GM21423 (cell line): ENCODE measurements at regions not wholly inside any gene's neighbourhood (a gene's known extent, or its start where the extent isn't known, plus 50 kb on each side); places are given as distances from the start of the nearest gene placed in this dataset.

Experiments
- ATAC-seq: cut with Tn5 transposase; IDR thresholded peaks from one replicate; pipeline ENCODE4 v1.9.1; 2021; ENCODE audit warnings: mild to moderate bottlenecking, moderate library complexity; ENCODE audit not compliant: unreplicated experiment

DNA sequence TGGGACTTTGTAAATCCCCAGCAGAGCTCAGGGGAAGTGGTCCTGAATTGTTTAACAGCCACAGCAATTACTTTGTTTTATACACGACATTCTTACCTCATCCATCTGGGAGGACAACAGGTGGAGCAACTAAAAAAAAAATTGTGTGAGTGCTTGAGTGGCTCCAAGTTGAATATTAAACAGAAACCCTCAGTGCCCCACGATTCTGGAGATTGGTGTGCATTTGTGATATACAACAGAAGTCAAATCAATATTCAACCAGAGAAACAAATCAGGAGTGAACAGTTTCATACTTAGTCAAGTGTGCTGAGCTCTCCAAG, 204.8 kb downstream of the HAPSTR1 start:
- no peak for ATAC-seq

DNA sequence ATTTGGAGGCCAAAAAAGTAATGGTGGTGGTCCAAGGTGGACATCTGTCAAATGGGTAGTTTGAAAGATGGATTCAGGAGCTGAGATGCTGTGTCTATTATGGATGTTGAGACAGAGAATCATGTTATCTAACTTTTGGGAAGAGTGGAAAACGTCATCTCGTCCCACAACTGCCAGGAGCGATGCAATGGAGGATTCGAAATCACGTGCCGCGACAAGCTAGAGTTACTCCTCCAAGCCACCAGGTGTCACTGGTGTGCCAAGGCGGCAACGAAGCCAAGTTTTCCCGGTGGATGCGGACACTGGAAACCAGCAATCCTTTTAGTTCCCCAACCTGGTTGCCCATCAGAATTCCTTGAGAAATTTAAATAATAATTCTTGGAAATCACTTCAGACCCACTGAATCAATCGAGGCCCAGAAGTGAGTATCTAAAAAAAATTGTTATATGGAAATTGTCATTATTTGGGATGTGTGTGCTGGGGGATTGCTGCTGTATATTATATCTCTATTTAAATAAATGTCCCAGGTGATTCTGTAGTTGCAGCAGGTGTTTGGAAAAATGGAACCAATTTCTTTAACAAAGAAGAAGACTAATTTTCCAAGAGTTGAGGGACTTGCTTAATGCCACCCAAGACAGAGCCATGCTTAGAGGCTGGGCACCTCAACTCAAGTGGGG, 206.1 kb downstream of the HAPSTR1 start:
- no peak for ATAC-seq

DNA sequence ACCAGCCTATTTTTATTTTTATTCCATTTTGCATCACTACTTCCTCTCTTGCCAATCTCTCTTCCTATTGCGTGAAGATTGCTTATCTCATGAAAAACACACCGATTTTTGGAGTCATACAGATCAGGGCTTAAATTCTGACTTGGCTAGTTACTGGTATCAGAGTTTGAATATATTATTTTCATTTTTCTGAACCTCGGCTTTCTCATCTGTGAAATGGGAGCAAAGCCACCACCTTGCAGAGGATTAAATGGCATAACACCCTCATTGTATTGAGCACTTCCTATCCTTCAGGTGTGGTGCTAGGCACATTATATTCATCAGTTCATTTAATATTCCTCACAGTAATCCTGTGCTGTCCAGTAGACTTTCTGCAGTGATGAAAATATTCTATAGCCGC, 208.8 kb downstream of the HAPSTR1 start:
- no peak for ATAC-seq

DNA sequence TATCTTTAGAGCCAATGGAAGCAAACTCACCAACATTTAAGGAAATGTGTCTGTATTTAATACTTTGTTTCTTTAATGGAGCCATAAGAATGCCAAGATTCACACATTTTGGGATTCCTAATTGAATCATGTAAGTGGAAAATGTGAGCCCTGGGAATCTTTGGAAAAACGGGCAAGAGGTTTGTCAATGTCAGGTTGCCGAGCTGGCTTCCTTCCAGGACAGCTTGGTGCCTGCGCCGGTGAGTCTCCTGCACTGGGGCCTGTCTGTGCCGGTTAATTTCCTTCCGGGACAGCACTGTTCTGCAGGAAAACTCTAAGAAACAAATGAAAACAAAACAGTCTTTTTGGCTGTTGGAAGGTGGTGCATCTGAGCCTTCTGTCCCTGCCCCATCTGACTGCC, 210.6 kb downstream of the HAPSTR1 start:
- ATAC-seq: no peak

DNA sequence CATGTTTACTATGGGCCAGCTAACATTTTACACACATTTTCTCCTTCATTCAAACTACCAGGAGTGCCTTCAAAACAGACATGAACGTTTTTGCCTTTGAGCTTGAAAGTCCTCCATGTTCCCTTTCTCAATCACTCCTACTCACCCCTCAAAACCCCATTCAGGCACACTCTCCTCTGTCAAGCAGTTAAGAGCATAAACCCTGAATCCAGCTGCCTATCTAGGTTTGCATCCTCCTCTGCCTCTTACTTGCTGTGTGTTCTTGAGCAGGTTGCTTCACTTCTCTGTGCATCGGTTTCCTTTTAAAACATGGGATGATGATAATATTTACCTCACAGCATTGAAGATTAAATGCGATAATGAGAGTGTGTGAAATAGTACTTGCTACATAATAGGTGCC, 215.3 kb downstream of the HAPSTR1 start:
- ATAC-seq: no peak

DNA sequence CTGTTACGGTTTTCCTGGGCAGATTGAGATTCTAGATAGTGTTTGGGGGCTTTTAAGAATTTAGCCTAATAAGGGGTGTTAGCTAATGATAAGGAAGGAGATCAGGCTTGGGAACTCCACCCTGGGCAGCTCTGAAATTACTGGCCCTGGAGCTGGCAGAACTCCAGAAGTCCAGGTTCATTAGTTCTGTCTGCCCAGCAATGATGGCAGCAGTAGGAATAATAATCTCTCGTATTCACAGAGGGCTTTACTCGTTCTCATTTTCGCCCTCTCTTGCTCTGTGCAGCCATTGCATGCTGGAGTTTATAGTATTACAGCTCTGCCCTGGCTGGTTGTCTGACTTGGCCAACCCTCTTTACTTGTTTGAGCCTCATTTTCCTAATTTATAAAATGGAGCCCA, 216.0 kb downstream of the HAPSTR1 start:
- no peak for ATAC-seq

DNA sequence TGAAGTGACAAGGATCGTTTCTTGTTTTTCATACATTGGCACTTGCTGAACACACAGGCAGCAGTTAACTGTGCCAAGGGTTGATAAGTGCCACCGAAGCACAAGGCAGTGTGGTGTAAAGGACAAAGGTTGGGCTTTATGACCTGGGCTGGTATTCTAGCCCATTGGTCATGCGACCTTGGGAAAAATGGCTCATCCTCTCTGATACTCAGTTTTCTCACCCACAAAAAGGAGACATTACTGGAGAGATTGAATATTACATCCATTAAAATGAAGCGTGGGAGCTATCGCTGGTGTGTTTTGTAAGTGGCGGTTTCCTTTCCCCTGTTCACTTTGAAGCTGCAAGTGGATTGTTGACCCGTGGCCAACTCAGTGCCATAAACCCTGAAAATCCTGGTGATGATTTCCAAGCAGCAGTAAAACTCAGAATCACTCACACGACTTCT, 216.9 kb downstream of the HAPSTR1 start:
- no peak for ATAC-seq

DNA sequence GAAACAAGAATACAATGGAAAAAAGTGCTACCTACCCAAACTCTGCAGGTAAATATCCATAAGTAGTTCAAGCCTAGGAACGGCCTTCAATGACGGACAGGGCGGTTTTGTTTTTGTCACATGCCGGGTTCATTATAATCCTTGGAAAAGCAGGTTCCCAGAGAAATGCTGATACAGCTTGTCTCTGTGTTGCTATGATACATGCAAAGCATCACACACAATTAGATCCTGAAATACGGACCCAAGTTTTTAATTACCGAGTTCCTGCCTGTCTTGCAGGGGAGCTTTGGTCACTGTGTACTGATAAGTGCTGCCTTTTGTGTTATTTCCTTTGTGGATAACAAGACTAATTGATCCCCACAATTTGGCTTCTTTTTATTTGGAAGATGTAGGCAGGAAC, 217.4 kb downstream of the HAPSTR1 start:
- no peak for ATAC-seq

DNA sequence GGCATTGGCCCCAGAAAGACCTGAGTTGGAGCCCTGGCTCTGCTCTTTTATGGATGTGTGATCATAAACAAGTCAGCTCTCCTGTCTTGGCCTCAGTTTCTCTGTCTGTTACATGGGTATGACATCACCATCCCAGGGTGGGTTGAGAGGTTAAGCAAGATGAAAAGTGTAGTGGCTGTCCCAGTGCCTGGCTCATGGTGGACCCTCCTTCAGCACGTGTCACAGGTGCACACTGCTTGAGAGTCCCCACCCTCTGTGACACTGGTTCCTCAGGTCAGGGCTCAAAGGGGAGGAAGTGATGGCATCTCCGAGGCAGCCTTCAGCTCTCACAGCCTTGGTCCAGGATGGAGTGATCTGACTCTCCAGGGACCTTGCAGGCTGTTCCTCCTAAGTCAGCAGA, 218.4 kb downstream of the HAPSTR1 start:
- ATAC-seq: no peak

DNA sequence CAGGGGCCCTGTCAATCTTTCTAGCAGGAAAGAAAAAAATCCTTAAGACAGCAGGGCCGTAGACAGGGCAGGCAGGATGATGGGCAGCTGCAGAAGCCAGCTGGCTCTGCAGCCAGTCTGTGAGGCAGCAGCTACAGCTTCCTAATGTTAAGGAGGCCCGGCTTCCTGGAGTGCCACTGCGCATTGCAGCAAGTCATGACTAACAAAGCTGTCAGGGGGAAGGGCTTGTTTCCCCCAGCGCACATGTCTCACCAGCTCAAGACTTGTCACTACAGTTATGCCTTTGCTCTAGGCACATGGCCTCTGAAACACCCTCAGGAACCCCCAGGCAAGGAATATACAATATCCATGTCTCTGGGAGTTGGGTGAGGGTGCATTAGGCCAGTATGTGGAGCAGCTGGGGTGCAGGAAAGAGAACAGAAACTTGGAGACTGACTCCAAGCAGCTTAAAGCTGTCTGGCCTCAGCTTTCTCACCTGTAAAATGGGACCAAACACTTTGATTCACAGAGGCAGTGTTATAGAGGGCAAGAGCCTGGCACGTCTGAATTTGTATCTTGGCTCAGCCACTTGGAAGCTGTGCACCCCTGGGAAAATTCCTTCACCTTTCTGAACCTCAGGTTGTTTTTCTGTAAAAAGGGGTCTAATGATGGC, 220.0 kb downstream of the HAPSTR1 start:
- no peak for ATAC-seq

DNA sequence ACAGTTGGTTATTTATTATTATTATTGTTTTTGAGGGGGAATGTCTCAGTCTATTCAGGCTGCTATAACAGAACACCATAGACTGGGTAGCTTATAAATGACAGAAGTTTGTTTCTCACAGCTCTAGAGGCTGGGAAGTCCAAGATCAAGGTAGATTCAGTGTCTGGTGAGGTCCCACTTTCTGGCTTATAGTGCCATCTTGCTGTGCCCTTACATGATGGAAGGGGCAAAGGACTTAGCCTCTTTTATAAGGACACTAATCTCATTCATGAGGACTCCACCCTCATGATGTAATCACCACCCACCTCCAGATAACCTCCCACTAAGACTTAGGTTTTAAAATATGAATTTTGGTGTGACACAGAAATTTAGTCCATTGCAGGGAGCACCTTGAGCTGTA, 224.6 kb downstream of the HAPSTR1 start:
- no peak for ATAC-seq

DNA sequence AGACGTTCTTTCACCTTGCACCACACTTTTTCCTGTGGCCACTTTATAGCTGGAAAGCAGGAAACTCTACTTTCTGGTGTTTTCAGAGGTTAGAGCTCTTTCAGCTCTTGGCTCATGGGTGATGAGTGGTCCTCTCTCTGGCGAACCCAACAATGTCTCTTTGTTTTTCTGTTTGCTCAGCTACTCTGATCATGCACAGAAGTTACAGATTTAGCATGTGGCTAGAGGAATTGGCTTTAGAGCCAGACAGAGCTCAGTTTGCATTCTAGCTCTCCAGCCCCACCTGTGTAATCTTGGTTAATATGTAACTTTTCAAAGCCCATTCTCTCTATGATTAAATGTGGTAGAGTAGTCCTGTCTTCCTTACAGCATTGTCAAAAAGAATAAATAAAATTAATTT, 225.2 kb downstream of the HAPSTR1 start:
- ATAC-seq: no peak

DNA sequence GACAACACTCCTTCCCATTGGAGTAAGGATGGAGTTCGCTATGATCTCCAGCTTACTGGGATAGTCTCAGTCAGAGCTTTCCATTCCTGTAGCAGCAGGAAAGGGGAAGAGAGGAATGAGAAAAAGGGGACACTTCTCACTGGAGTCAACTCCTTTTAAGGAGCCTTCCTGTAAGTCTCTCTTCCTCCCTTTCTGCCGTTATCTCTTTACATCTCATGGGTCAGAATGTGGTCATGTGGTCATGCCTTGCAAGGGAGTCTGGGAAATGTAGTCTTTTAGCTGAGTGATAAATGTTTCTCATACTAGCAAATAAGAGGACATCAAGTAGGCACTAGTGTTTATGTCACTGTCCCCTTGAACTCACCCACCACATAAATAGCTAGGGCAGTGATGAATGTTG, 227.3 kb downstream of the HAPSTR1 start:
- ATAC-seq: no peak

DNA sequence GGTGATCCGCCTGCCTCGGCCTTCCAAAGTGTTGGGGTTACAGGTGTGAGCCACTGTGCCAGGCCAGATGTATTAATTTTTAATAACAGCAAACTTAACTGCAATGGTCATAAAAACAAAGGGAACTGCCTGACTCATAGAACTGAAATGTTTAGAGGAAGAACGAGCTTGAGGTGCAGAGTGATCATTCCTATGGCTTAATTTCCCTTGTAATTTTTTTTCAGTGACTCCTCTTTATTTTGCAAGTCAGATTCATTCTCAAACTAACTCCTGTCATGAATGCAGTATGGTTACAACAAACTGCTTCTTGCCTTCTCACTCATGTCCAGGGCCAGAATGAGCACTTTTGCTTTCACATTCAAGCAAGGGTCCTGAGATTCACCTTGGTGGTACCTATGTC, 231.3 kb downstream of the HAPSTR1 start:
- no peak for ATAC-seq

DNA sequence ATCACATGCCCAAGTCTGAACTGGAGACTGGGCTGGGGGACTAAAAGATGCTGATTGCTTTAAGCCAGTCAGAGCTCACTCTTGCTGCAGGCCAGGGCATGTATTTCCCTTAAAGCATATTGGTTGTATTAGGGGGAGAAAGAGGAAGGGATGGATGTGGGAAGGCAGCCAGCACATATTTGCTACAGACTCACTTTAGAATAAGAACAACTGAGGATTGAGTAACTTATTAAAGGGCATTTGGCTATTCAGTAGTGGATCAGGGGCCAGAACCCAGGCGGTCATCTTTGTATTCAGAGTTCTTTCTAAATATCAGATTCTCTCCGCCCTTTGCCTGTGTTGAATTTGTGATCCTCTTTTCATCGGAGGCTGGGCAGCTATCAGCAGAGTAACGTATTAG, 231.7 kb downstream of the HAPSTR1 start:
- no peak for ATAC-seq

DNA sequence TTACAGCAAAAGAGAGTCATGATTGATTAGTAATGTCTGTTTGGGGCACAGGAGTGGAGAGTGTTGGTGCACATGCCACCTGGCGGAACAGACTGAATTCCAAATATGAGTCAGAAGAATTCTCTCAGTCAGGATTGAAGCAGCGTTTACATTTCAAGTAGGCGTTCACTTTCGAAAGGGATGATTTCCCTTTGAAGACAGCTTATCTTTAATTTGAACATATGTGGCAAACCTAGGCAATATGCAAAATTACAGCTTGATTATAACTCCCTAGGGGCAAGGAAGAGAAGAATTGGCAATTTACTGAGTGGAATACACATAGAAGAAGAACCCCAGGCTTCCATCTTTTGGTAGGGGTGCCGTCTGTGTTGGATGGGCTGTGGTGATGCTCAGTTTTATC, 235.8 kb downstream of the HAPSTR1 start:
- no peak for ATAC-seq

DNA sequence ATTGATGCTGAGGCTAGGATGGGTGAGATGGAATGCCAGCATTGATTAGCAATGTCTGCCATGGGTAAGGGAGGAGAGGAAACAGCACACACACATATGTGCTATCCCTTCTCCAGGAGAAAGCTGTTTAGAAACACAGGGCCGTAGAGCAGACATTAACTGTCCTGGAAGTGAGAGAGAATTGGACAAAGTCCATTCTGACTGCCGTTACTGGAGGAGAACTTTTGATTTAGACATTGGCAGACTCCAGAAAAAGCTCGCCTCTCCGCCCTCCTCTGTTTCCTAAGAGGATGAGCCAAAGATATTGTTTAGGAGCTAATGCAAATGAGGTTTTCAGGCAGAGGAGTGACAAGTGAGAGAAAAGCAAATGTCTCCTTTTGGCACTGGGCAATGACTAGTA, 237.0 kb downstream of the HAPSTR1 start:
- ATAC-seq: no peak

DNA sequence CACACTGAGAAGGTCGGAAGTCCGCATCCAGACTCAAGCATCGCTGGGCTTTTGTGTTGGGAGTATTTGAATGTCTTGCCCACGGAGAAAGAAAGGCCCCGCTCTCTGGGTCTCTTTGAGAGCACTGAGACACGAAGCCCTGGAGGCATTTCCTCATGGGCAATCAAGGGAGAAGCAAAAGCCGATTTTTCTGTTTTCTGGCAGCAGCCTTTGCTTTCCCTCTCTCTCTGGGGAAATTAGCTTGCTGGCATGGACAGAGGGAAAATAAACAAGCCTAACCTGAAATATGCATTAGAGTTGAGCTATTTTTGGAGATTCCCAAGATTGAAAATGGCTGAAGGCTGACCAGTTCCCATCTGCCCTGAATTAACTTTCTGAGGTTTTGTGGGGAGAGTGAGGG, 238.7 kb downstream of the HAPSTR1 start:
- ATAC-seq: no peak

DNA sequence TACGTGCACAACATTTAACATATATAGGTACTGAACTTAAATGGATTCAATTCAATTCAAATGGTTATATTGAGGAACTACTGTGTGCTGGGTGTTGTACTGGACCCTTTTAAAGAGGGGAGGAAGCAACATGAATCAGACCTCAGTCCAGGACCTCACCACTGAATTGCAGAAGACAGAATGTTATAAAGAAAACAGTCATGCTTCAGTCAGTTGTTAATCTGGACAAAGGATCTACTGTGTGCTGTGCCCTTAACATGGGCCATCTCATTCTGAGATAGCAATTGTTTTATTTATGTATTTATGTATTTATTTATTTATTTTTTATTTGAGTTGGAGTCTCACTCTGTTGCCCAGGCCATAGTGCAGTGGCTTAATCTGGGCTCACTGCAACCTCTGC, 240.1 kb downstream of the HAPSTR1 start:
- no peak for ATAC-seq

DNA sequence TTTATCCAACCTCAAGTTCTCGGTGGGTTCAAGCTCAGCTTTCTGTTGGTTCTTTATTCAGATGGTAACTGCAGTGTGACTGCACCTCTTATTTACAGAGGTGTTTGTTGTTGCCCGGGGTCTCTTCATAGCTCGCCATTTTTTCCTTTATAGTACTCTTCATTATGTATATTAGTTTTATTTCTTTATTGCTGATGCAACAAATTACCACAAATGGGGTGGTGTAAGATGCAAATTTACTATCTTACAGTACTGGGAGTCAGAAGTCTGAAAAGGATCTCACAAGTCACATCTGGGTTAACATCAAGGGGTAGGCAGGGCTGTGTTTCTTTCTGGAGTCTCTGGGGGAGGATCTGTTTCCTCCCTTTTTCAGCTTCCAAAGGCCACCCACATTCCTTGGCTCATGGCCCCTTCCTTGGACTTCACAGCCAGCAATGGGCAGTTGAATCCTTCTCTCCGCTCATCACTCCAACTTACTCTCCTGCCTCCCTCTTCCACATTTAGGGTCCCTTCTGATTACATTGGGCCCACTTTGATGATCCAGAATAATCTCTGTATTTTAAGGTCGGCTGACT, 241.2 kb downstream of the HAPSTR1 start:
- no peak for ATAC-seq

DNA sequence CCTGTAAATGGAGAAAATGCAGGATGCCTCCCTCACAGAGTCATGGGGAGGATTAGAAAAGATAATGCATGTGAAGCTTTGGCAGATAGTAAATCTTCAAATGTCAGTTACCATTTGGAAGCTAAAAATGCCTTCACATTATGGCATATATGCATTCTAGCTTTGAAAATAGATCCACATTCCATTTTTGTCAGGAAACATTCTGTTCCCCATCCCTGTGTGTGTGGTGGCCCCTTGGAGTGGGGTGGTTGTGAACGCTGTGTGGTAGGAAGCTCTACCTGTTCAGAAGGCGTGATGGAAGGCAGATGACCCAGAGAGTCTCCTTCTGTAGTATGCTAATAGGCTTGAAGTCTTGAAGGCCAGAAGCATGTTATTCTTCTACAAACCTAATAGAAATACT, 242.0 kb downstream of the HAPSTR1 start:
- ATAC-seq: no peak

DNA sequence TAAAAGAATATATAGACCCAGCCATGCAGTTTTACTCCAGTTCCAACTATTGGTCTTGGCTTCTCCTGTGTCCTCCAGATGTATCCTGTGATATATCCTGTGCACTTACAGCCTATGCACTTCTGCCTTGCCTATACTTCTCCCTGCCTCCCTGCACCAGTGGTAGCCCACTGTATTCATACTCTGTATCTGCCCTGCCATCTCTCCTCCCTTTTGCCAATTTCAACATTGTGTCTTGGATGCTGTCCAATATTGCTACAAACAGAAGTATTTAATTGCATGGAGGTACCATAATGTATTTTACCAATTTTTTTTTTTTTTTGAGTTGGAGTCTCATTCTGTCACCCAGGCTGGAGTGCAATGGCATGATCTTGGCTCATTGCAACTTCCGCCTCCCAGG, 242.7 kb downstream of the HAPSTR1 start:
- ATAC-seq: no peak
